ENCODE measurements at regions not wholly inside any gene's neighbourhood (a gene's known extent, or its start where the extent isn't known, plus 50 kb on each side); places are given as distances from the start of the nearest gene placed in this dataset.

DNA sequence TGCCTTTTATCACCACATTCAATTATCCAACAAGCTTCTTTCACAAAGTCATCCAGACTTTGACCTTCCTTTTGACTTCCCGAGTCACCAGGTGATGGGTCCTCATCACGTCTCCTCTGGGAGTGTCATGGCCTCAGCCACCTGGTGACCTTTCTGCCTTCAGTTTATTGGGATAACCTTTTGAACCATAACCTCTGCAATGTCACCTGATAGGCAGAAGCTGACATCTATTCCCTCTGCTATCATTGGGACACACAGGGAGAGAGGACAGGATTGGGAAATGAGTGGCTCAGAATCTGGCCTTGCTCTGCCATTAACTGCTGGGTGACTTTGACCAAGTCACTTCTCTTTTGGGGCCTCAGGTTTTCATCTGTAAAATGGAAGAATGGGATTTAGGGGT is 388.7 kb downstream of the NUAK1 start (continued):
- TF ChIP-seq, protein P1, sequence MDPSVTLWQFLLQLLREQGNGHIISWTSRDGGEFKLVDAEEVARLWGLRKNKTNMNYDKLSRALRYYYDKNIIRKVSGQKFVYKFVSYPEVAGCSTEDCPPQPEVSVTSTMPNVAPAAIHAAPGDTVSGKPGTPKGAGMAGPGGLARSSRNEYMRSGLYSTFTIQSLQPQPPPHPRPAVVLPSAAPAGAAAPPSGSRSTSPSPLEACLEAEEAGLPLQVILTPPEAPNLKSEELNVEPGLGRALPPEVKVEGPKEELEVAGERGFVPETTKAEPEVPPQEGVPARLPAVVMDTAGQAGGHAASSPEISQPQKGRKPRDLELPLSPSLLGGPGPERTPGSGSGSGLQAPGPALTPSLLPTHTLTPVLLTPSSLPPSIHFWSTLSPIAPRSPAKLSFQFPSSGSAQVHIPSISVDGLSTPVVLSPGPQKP (IDR thresholded peaks at IDR 0.05; ENCODE audit: low read depth, low read length): no peak
- no peak for TF ChIP-seq ESRRA (IDR thresholded peaks at IDR 0.05; ENCODE audit: low read length)
- TF ChIP-seq CREM (IDR thresholded peaks at IDR 0.05; ENCODE audit: low read depth): no peak

DNA sequence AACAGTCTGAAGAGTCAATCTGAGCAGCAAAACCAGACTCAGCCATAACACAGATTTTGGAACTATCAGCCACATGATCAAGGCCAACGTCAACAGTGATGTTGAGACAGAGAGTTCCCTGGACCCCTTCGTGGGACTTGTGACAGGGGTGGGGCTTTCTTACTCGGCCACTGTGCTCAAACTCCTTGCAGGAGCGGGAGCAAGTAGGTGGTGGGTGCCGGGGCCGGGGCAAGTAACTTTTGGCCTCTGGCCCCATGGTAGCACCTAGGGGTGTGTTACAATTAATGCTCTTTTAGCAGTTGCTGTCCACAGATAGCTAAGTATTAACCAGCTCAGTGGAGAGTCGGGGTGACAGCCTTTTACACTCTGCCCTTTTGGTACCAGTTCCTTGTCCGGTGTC is 384.4 kb downstream of the NUAK1 start:
- SMC1A ChIA-PET (ENCODE audit: uncharacterized antibody, unreplicated experiment): interaction anchor here (1.4 kb wide), 1 partner anchor 11 kb away, joined by 5 read pairs; no protein-coding TSS in a partner anchor
- ATAC-seq (no peak), FAIRE-seq (no peak), DNase-seq (ENCODE audit: low read depth, low spot score) (no peak)
- no peaks in the 10 kb centered on the region for H3K9me3 ChIP-seq (replicated peaks; ENCODE audit: control insufficient read depth, insufficient read depth, low read length)
- no peak overlapping the region for H2AFZ ChIP-seq (ENCODE audit: control insufficient read depth, low read depth, low read length)
- CTCF ChIA-PET: interaction anchor here (0.8 kb wide), 1 partner anchor 11 kb away, joined by 3 read pairs; no protein-coding TSS in a partner anchor
- RAD21 ChIA-PET (ENCODE audit: unreplicated experiment): no interaction called here
- POLR2A ChIA-PET: no interaction called here
- in situ Hi-C loops (cut with MboI): no loop called here
- H3K79me2 ChIP-seq (ENCODE audit: control insufficient read depth, insufficient read depth, low read length): no peaks in the 10 kb centered on the region
- WGBS (ENCODE audit: insufficient coverage, insufficient replicate concordance, low lambda C conversion rate, missing lambda C conversion rate): 32% methylated on average over 8 of the region's 8 CpGs
- no peak overlapping the region for H3K4me3 ChIP-seq
- no peak overlapping the region for H3K4me2 ChIP-seq (ENCODE audit: control insufficient read depth, insufficient read depth)
- no TSS peak for BruUV-seq (replicated peaks)
- H3K9ac ChIP-seq (ENCODE audit: control insufficient read depth, insufficient read depth, low read length): no peak overlapping the region
- no peaks in the 10 kb centered on the region for H3K36me3 ChIP-seq (ENCODE audit: control insufficient read depth in 2 of 2, insufficient read depth in 2 of 2, low read length in 1 of 2)
- no peak overlapping the region for H3K27ac ChIP-seq (ENCODE audit: control insufficient read depth, insufficient read depth)
- H3K27me3 ChIP-seq (replicated peaks in 1 of 2; ENCODE audit: control insufficient read depth in 2 of 2, insufficient read depth in 2 of 2, low read length in 1 of 2): no peaks in the 10 kb centered on the region
- intact Hi-C loops (cut with micrococcal nuclease; ENCODE audit: unreplicated experiment): no loop called here
- H3K4me1 ChIP-seq (ENCODE audit: control insufficient read depth, insufficient read depth, low read length): no peaks in the 10 kb centered on the region
- TF ChIP-seq ZBED1 (IDR thresholded peaks at IDR 0.05; ENCODE audit: borderline replicate concordance): no peak
- no peak for TF ChIP-seq ZNF384 (IDR thresholded peaks at IDR 0.05; ENCODE audit: borderline replicate concordance, low read depth, low read length)
- TF ChIP-seq EZH2 (IDR thresholded peaks at IDR 0.05; ENCODE audit: borderline replicate concordance, control insufficient read depth, low read depth, low read length): no peak
- TF ChIP-seq USF1 (IDR thresholded peaks at IDR 0.05; ENCODE audit: borderline replicate concordance, extremely low read length, insufficient read depth, low read depth, low read length): no peak
- TF ChIP-seq NRF1 (conservative IDR thresholded peaks at IDR 0.05; ENCODE audit: low read depth, low read length): no peak
- TF ChIP-seq HDGF (IDR thresholded peaks at IDR 0.05): no peak
- TF ChIP-seq, protein P2, sequence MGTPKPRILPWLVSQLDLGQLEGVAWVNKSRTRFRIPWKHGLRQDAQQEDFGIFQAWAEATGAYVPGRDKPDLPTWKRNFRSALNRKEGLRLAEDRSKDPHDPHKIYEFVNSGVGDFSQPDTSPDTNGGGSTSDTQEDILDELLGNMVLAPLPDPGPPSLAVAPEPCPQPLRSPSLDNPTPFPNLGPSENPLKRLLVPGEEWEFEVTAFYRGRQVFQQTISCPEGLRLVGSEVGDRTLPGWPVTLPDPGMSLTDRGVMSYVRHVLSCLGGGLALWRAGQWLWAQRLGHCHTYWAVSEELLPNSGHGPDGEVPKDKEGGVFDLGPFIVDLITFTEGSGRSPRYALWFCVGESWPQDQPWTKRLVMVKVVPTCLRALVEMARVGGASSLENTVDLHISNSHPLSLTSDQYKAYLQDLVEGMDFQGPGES (IDR thresholded peaks at IDR 0.05): no peak
- TF ChIP-seq RBBP5 (conservative IDR thresholded peaks at IDR 0.05): no peak
- no peak for TF ChIP-seq PML (IDR thresholded peaks at IDR 0.05; ENCODE audit: low read length)
- TF ChIP-seq CBX3 (IDR thresholded peaks at IDR 0.05; ENCODE audit: borderline replicate concordance, low read depth): no peak
- TF ChIP-seq, protein P1 (IDR thresholded peaks at IDR 0.05; ENCODE audit: low read depth, low read length): no peak
- no peak for TF ChIP-seq MTA2 (IDR thresholded peaks at IDR 0.05; ENCODE audit: low read depth)
- no peak for TF ChIP-seq ATF3 (IDR thresholded peaks at IDR 0.05; ENCODE audit: borderline replicate concordance, extremely low read depth, low read depth, low read length)
- TF ChIP-seq ESRRA (IDR thresholded peaks at IDR 0.05; ENCODE audit: low read length): no peak
- no peak for TF ChIP-seq IRF4 (IDR thresholded peaks at IDR 0.05; ENCODE audit: low read depth, low read length)
- TF ChIP-seq, protein P3, sequence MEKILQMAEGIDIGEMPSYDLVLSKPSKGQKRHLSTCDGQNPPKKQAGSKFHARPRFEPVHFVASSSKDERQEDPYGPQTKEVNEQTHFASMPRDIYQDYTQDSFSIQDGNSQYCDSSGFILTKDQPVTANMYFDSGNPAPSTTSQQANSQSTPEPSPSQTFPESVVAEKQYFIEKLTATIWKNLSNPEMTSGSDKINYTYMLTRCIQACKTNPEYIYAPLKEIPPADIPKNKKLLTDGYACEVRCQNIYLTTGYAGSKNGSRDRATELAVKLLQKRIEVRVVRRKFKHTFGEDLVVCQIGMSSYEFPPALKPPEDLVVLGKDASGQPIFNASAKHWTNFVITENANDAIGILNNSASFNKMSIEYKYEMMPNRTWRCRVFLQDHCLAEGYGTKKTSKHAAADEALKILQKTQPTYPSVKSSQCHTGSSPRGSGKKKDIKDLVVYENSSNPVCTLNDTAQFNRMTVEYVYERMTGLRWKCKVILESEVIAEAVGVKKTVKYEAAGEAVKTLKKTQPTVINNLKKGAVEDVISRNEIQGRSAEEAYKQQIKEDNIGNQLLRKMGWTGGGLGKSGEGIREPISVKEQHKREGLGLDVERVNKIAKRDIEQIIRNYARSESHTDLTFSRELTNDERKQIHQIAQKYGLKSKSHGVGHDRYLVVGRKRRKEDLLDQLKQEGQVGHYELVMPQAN (conservative IDR thresholded peaks at IDR 0.05): no peak
- TF ChIP-seq PAX8 (IDR thresholded peaks at IDR 0.05): no peak
- H4K20me1 ChIP-seq (ENCODE audit: control insufficient read depth, insufficient read depth): no peaks in the 10 kb centered on the region
